Left hindlimb (tissue), 1 donor: ENCODE measurements at regions not wholly inside any gene's neighbourhood (a gene's known extent, or its start where the extent isn't known, plus 50 kb on each side); places are given as distances from the start of the nearest gene placed in this dataset.

Experiments
- DNase-seq: peaks from one replicate; pipeline ENCODE4 v3.0.0-alpha.2; 2018

- no peak for DNase-seq
Observed at GRCh38 chr15:53009093-53009492, 219.0 kb upstream of the ONECUT1 start.

- DNase-seq, result no peak
Observed at GRCh38 chr15:53000409-53000808, 210.3 kb upstream of the ONECUT1 start.

- DNase-seq, result no peak
Observed at GRCh38 chr15:52997123-52997522, 207.0 kb upstream of the ONECUT1 start.

GRCh38 chr15:52994290-52994689 is 204.2 kb upstream of the ONECUT1 start:
- DNase-seq, result no peak

GRCh38 chr15:52984507-52984906 is 194.4 kb upstream of the ONECUT1 start:
- no peak for DNase-seq

- no peak for DNase-seq
Observed at GRCh38 chr15:52980446-52980845, 190.3 kb upstream of the ONECUT1 start.

- DNase-seq, result no peak
Observed at GRCh38 chr15:52976516-52977075, 186.5 kb upstream of the ONECUT1 start.

GRCh38 chr15:52975941-52976449 is 185.9 kb upstream of the ONECUT1 start:
- DNase-seq, result no peak

- DNase-seq, result no peak
Observed at GRCh38 chr15:52963865-52964264, 173.7 kb upstream of the ONECUT1 start.

- no peak for DNase-seq
Observed at GRCh38 chr15:52960283-52960682, 170.1 kb upstream of the ONECUT1 start.

GRCh38 chr15:52943746-52944145 is 153.6 kb upstream of the ONECUT1 start:
- no peak for DNase-seq

- DNase-seq, result no peak
Observed at GRCh38 chr15:52936489-52936888, 146.4 kb upstream of the ONECUT1 start.

- DNase-seq, result no peak
Observed at GRCh38 chr15:52925130-52925529, 135.0 kb upstream of the ONECUT1 start.

- DNase-seq, result no peak
Observed at GRCh38 chr15:52924630-52925029, 134.5 kb upstream of the ONECUT1 start.

- no peak for DNase-seq
Observed at GRCh38 chr15:52923626-52924025, 133.5 kb upstream of the ONECUT1 start.

GRCh38 chr15:52922871-52923270 is 132.7 kb upstream of the ONECUT1 start:
- no peak for DNase-seq

GRCh38 chr15:52912172-52912571 is 122.0 kb upstream of the ONECUT1 start:
- no peak for DNase-seq

GRCh38 chr15:52893338-52893737 is 103.2 kb upstream of the ONECUT1 start:
- no peak for DNase-seq

GRCh38 chr15:52879904-52880303 is 89.8 kb upstream of the ONECUT1 start:
- DNase-seq, result no peak

- no peak for DNase-seq
Observed at GRCh38 chr15:52879145-52879544, 89.0 kb upstream of the ONECUT1 start.

GRCh38 chr15:52876991-52877663 is 87.0 kb upstream of the ONECUT1 start:
- DNase-seq, result no peak

- DNase-seq, result no peak
Observed at GRCh38 chr15:52872036-52872818, 82.1 kb upstream of the ONECUT1 start.

- no peak for DNase-seq
Observed at GRCh38 chr15:52870015-52870414, 79.9 kb upstream of the ONECUT1 start.

- DNase-seq, result no peak
Observed at GRCh38 chr15:52866698-52867097, 76.6 kb upstream of the ONECUT1 start.
